ENCODE measurements at regions not wholly inside any gene's neighbourhood (a gene's known extent, or its start where the extent isn't known, plus 50 kb on each side); places are given as distances from the start of the nearest gene placed in this dataset.

DNA sequence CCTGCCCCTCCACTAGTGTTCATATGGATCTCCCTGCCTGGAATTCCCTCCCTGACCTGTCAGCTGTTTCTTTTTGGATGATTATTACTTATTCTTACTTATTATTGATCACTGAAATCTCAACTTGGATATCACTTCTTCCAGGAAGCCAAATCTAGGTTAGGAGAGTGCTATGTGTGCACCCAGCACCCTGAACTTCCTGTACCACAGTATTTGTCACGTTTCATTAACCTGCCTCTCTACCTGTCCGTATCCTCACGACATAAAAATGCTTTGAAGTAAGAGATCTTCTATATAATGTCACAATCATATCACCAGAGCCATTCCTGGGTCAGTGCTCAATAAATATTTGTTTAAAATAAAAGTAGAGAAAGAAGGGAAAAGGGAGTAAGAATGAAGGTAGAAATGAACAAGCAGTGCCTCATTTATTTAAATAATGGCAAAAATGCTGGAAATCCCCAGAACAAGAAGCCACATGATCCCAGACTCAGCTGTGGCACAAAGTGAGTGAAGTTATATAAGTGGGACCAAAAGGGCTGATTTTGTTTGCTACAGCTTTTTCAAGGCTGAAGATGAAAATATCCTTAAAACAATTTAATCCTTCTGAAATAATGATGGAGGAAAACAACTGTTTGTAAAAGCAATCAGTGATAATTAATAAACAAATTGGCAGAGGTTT lies 88.0 kb upstream of the MANEA start:
- Histone ChIP-seq H3K36me3 (no peaks in the 10 kb centered on the region), H3K27me3 (no peaks in the 10 kb centered on the region), H3K4me3 (no peak overlapping the region), H3K4me1 (ENCODE audit: low read depth) (no peaks in the 10 kb centered on the region), H3K9me3 (ENCODE audit: low read depth) (no peaks in the 10 kb centered on the region), H3K27ac (no peak overlapping the region)
- no peak for DNase-seq (ENCODE audit: low read depth in 1 of 2, low spot score in 1 of 2)
- TF ChIP-seq, protein P1, sequence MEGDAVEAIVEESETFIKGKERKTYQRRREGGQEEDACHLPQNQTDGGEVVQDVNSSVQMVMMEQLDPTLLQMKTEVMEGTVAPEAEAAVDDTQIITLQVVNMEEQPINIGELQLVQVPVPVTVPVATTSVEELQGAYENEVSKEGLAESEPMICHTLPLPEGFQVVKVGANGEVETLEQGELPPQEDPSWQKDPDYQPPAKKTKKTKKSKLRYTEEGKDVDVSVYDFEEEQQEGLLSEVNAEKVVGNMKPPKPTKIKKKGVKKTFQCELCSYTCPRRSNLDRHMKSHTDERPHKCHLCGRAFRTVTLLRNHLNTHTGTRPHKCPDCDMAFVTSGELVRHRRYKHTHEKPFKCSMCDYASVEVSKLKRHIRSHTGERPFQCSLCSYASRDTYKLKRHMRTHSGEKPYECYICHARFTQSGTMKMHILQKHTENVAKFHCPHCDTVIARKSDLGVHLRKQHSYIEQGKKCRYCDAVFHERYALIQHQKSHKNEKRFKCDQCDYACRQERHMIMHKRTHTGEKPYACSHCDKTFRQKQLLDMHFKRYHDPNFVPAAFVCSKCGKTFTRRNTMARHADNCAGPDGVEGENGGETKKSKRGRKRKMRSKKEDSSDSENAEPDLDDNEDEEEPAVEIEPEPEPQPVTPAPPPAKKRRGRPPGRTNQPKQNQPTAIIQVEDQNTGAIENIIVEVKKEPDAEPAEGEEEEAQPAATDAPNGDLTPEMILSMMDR (IDR thresholded peaks at IDR 0.05; ENCODE audit: low read depth, low read length), result no peak

DNA sequence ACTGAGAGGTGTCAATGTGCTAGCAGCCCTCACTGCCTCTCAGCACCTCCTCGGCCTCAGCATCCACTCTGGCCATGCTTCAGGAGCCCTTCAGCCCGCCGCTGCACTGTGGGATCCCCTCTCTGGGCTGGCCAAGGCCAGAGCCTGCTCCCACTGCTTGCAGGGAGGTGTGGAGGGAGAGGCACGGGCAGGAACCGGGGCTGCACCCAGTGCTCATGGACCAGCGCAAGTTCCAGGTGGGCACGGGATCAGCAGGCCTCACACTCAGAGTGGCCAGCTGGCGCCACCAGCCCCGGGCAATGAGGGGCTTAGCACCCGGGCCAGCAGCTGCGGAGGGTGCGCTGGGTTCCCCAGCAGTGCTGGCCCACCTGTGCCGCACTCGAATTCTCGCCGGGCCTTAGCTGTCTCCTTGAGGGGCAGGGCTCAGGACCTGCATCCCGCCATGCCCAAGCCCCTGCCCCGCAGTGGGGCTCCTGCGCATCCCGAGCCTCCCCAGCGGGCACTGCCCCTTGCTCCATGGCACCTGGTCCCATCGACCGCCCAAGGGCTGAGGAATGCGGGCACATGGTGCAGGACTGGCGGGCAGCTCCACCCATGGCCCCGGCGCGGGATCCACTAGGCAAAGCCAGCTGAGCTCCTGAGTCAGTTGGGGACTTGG lies 80.4 kb upstream of the MANEA start:
- Histone ChIP-seq H3K36me3 (no peaks in the 10 kb centered on the region), H3K4me3 (no peak overlapping the region), H3K27me3 (no peaks in the 10 kb centered on the region), H3K9me3 (ENCODE audit: low read depth) (no peaks in the 10 kb centered on the region), H3K4me1 (ENCODE audit: low read depth) (peaks cover 4% of the 10 kb centered on the region), H3K27ac (no peak overlapping the region)
- TF ChIP-seq, protein P1 (IDR thresholded peaks at IDR 0.05; ENCODE audit: low read depth, low read length), result no peak
- DNase-seq (ENCODE audit: low read depth in 1 of 2, low spot score in 1 of 2), result no peak

DNA sequence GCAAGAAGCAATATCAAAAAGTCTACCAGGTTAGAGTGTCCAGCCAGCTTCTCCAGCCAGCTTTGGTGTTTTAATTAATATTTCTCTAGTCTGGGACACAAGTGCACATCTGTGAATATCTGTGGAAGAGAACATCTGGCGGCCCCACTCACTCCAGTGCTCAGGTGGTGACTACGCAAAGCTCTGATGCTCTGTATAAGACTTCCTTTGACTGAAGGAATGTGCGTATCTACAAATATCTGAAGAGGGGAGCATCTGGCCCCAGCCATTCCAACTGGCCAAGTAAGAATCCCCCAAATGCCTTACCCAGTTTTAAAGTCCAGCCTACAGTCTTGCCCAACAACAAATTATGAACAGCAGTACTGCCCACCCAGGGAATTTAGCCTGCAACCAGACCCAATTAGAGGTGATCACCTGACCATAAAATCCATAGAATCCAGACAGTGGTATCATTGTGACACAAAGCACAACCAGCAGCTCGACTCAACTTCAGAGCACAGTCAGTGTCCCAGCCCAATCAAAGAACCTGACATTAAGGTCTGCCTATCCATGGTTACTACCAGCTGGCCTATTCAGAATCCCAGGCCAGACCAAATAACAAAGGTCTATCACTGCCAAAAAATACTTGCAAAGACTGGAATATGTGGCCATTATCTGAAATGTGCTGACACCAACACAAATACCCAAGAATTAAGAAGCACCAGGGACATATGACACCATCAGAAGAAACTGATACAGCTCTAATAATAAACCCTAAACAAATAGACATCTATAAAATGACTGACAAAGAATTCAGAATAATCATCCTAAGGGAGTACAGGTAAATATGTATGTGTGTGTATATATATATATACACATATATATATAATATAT lies 76.1 kb upstream of the MANEA start:
- TF ChIP-seq, protein P1 (IDR thresholded peaks at IDR 0.05; ENCODE audit: low read depth, low read length), result no peak
- Histone ChIP-seq H3K4me1 (ENCODE audit: low read depth) (peaks cover 4% of the 10 kb centered on the region), H3K27me3 (no peaks in the 10 kb centered on the region), H3K36me3 (no peaks in the 10 kb centered on the region), H3K9me3 (ENCODE audit: low read depth) (no peaks in the 10 kb centered on the region), H3K27ac (no peak overlapping the region), H3K4me3 (no peak overlapping the region)
- DNase-seq (ENCODE audit: low read depth in 1 of 2, low spot score in 1 of 2), result no peak

DNA sequence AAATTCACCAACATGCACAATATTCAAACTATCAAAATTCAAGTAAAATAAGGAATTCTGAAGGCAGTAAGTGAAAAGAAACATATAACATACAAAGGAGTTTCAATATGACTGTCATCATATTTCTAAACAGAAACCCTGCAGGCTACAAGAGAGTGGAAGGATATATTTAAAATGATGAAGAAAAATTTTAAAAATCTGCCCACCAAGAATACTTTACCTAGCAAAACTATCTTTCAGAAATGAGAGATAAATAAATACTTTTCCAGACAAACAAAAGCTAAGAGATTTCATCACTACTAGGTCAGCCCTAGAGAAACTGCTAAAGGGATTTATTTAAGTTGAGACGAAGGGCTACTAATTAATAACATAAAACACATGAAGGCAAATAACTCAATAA lies 73.8 kb upstream of the MANEA start:
- no peak for DNase-seq (ENCODE audit: low read depth in 1 of 2, low spot score in 1 of 2)
- Histone ChIP-seq H3K27me3 (no peaks in the 10 kb centered on the region), H3K4me1 (ENCODE audit: low read depth) (peaks cover 4% of the 10 kb centered on the region), H3K27ac (no peak overlapping the region), H3K9me3 (ENCODE audit: low read depth) (no peaks in the 10 kb centered on the region), H3K36me3 (no peaks in the 10 kb centered on the region), H3K4me3 (no peak overlapping the region)
- TF ChIP-seq, protein P1 (IDR thresholded peaks at IDR 0.05; ENCODE audit: low read depth, low read length), result no peak

DNA sequence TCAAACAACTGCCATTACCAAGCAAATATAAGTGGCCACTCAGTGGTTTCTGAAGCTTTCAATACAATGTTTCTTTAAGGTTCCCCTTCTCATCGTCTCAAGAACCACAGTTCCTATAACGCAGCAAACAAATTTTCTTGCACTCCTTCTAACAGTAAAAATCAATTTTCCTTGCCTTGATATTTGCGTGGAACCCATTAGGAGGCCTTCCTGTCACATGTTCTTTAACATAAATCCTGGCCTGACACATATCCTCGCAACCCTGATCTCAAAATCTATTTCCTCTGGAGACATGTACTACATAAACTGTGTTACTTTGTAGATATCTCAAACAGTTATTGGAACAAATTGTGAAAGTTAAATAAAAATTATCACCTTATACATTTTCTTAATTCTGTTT lies 65.9 kb upstream of the MANEA start:
- H3K27ac ChIP-seq, result no peak overlapping the region
- H3K9me3 ChIP-seq (ENCODE audit: low read depth), result no peaks in the 10 kb centered on the region
- no peaks in the 10 kb centered on the region for H3K27me3 ChIP-seq
- peaks cover 3% of the 10 kb centered on the region for H3K4me1 ChIP-seq (ENCODE audit: low read depth)
- H3K4me3 ChIP-seq, result no peak overlapping the region
- DNase-seq (ENCODE audit: low read depth in 1 of 2, low spot score in 1 of 2), result no peak
- no peaks in the 10 kb centered on the region for H3K36me3 ChIP-seq
- TF ChIP-seq, protein P1 (IDR thresholded peaks at IDR 0.05; ENCODE audit: low read depth, low read length), result no peak

Data from cardiac muscle cell (in vitro differentiated cells and primary cell).